ENCODE measurements at regions not wholly inside any gene's neighbourhood (a gene's known extent, or its start where the extent isn't known, plus 50 kb on each side); places are given as distances from the start of the nearest gene placed in this dataset.
"Not testable (repeated sequence)": the region's sequence is repeated elsewhere in the genome, so short reads cannot be mapped to it uniquely, and the experiment has no call there.

- DNase-seq (ENCODE audit: low spot score) = no peak
These were observed 948.2 kb upstream of the FAM98A start for GRCh38 chr2:34547340-34547739.

GRCh38 chr2:34545486-34546136 is 946.5 kb upstream of the FAM98A start:
- no peak for DNase-seq (ENCODE audit: low spot score)

- no peak for DNase-seq (ENCODE audit: low spot score)
These were observed 935.7 kb upstream of the FAM98A start for GRCh38 chr2:34534761-34535160.

GRCh38 chr2:34534341-34534740 is 935.2 kb upstream of the FAM98A start:
- no peak for DNase-seq (ENCODE audit: low spot score)

GRCh38 chr2:34533585-34534183 is 934.6 kb upstream of the FAM98A start:
- DNase-seq (ENCODE audit: low spot score) = no peak

- DNase-seq (ENCODE audit: low spot score) = no peak
These were observed 930.9 kb upstream of the FAM98A start for GRCh38 chr2:34529965-34530364.

- DNase-seq (ENCODE audit: low spot score) = no peak
These were observed 924.9 kb upstream of the FAM98A start for GRCh38 chr2:34523958-34524514.

- no peak for DNase-seq (ENCODE audit: low spot score)
These were observed 920.6 kb upstream of the FAM98A start for GRCh38 chr2:34519659-34520058.

- DNase-seq (ENCODE audit: low spot score) = no peak
These were observed 899.5 kb upstream of the FAM98A start for GRCh38 chr2:34498561-34498960.

- not testable (repeated sequence) for DNase-seq (ENCODE audit: low spot score)
These were observed 895.1 kb upstream of the FAM98A start for GRCh38 chr2:34494192-34494591.

GRCh38 chr2:34492561-34493455 is 893.7 kb upstream of the FAM98A start:
- no peak for DNase-seq (ENCODE audit: low spot score)

GRCh38 chr2:34486965-34487364 is 887.9 kb upstream of the FAM98A start:
- DNase-seq (ENCODE audit: low spot score) = no peak

GRCh38 chr2:34481542-34481941 is 882.4 kb upstream of the FAM98A start:
- DNase-seq (ENCODE audit: low spot score) = no peak

GRCh38 chr2:34480366-34480765 is 881.3 kb upstream of the FAM98A start:
- no peak for DNase-seq (ENCODE audit: low spot score)

GRCh38 chr2:34475156-34475555 is 876.1 kb upstream of the FAM98A start:
- no peak for DNase-seq (ENCODE audit: low spot score)

- no peak for DNase-seq (ENCODE audit: low spot score)
These were observed 875.5 kb upstream of the FAM98A start for GRCh38 chr2:34474646-34475045.

GRCh38 chr2:34447097-34447496 is 848.0 kb upstream of the FAM98A start:
- DNase-seq (ENCODE audit: low spot score) = no peak

GRCh38 chr2:34423301-34423700 is 824.2 kb upstream of the FAM98A start:
- no peak for DNase-seq (ENCODE audit: low spot score)

GRCh38 chr2:34419856-34420255 is 820.8 kb upstream of the FAM98A start:
- no peak for DNase-seq (ENCODE audit: low spot score)

- DNase-seq (ENCODE audit: low spot score) = no peak
These were observed 817.8 kb upstream of the FAM98A start for GRCh38 chr2:34416856-34417255.

GRCh38 chr2:34414856-34415255 is 815.8 kb upstream of the FAM98A start:
- DNase-seq (ENCODE audit: low spot score) = no peak

- DNase-seq (ENCODE audit: low spot score) = no peak
These were observed 809.0 kb upstream of the FAM98A start for GRCh38 chr2:34408100-34408499.

- no peak for DNase-seq (ENCODE audit: low spot score)
These were observed 804.4 kb upstream of the FAM98A start for GRCh38 chr2:34403512-34403911.
